HepG2 (cell line): ENCODE measurements at regions not wholly inside any gene's neighbourhood (a gene's known extent, or its start where the extent isn't known, plus 50 kb on each side); places are given as distances from the start of the nearest gene placed in this dataset.

Experiments
- ARID2 ChIP-seq: sonication (generic); formaldehyde crosslinking; IDR thresholded peaks from 2 replicates; pipeline ENCODE4 v1.8.1; 2022; ENCODE audit warnings: mild to moderate bottlenecking, missing genetic modification reagents, borderline replicate concordance
- ATF2 ChIP-seq: sonication (generic); formaldehyde crosslinking; IDR thresholded peaks from 2 replicates; pipeline ENCODE4 v1.4.0; 2020; ENCODE audit warnings: missing genetic modification reagents
- DNMT1 ChIP-seq: sonication (generic); formaldehyde crosslinking; IDR thresholded peaks from 2 replicates; pipeline ENCODE4 v1.5.1; 2020; ENCODE audit warnings: mild to moderate bottlenecking, missing genetic modification reagents
- MLX ChIP-seq: IDR thresholded peaks from 2 replicates; pipeline ENCODE4 v1.6.1; 2016
- POLR2A ChIP-seq, 2 experiments: IDR thresholded peaks; 2 replicates each; pipeline ENCODE4 v1.6.1; 2011; ENCODE audit warnings: low read depth in 2 of 2, low read length in 2 of 2, mild to moderate bottlenecking in 1 of 2, moderate library complexity in 1 of 2; ENCODE audit not compliant: insufficient read depth in 1 of 2
- REST ChIP-seq, 2 experiments: IDR thresholded peaks; 2 replicates each; pipeline ENCODE4 v1.6.1; 2011 to 2012; ENCODE audit warnings: low read length in 2 of 2, borderline replicate concordance in 1 of 2, low read depth in 1 of 2, mild to moderate bottlenecking in 1 of 2, moderate library complexity in 1 of 2
- SP2 ChIP-seq: sonication (generic); formaldehyde crosslinking; IDR thresholded peaks from 2 replicates; pipeline ENCODE4 v1.5.1; 2020; ENCODE audit warnings: mild to moderate bottlenecking, missing genetic modification reagents
- ZNF34 ChIP-seq: sonication (generic); formaldehyde crosslinking; IDR thresholded peaks from 2 replicates; pipeline ENCODE4 v1.4.0; 2020; ENCODE audit warnings: mild to moderate bottlenecking, missing genetic modification reagents, borderline replicate concordance
- ZNF749 ChIP-seq: sonication (generic); formaldehyde crosslinking; IDR thresholded peaks from 2 replicates; pipeline ENCODE4 v1.8.0; 2022; ENCODE audit warnings: mild to moderate bottlenecking, missing genetic modification reagents, moderate library complexity, borderline replicate concordance
- ZNF761 ChIP-seq: sonication (generic); formaldehyde crosslinking; conservative IDR thresholded peaks from 2 replicates; pipeline ENCODE4 v1.4.0; 2020; ENCODE audit warnings: mild to moderate bottlenecking, missing genetic modification reagents

GRCh38 chr6:98366371-98366770 is 468.0 kb upstream of the POU3F2 start:
- no peak for TF ChIP-seq REST (IDR thresholded peaks at IDR 0.05; ENCODE audit: borderline replicate concordance in 1 of 2, low read depth in 1 of 2, low read length in 2 of 2)
- no peak for TF ChIP-seq ZNF761 (CRISPR knock-in tag)
- TF ChIP-seq DNMT1 (CRISPR knock-in tag): no peak
- no peak for TF ChIP-seq SP2 (CRISPR knock-in tag)
- no peak for TF ChIP-seq POLR2A (IDR thresholded peaks at IDR 0.05; ENCODE audit: insufficient read depth in 1 of 2, low read depth in 2 of 2, low read length in 2 of 2)
- no peak for TF ChIP-seq MLX
- TF ChIP-seq ZNF749 (CRISPR knock-in tag): no peak
- TF ChIP-seq ARID2 (CRISPR knock-in tag): no peak
- no peak for TF ChIP-seq ATF2 (CRISPR knock-in tag)
- TF ChIP-seq ZNF34: no peak
